Activated B cell treated with CpG ODN at 0.5 μM for 24 hours (primary cell): ENCODE measurements at regions not wholly inside any gene's neighbourhood (a gene's known extent, or its start where the extent isn't known, plus 50 kb on each side); places are given as distances from the start of the nearest gene placed in this dataset.

ENCODE experiments used
- ATAC-seq: fragments of 200-7000 bp; cut with Tn5 transposase; one replicate; pipeline ENCODE4 v1.10.0; 2021; ENCODE audit warnings: low read depth, mild to moderate bottlenecking, moderate library complexity
- CTCF ChIA-PET: fragments of 350-600 bp; sonication (Branson Sonifier 250); formaldehyde crosslinking; loops from one replicate; lab custom pipeline; 2021; ENCODE audit warnings: antibody characterized with exemption; lab: Charles Lee
- POLR2A ChIA-PET: fragments of 350-600 bp; sonication (Branson Sonifier 250); formaldehyde crosslinking; loops from one replicate; lab custom pipeline; 2021; ENCODE audit warnings: antibody characterized with exemption; lab: Charles Lee
- DNase-seq: peaks from one replicate; pipeline ENCODE4 v3.0.0; 2022
- H3K27ac Mint-ChIP-seq: one replicate; pipeline ENCODE4 v1.8.0; 2020; ENCODE audit warnings: mixed read lengths
- H3K27me3 Mint-ChIP-seq: one replicate; pipeline ENCODE4 v1.8.0; 2021; ENCODE audit warnings: mixed read lengths
- H3K36me3 Mint-ChIP-seq: one replicate; pipeline ENCODE4 v1.8.0; 2021; ENCODE audit warnings: low read depth, mixed read lengths
- H3K4me1 Mint-ChIP-seq: one replicate; pipeline ENCODE4 v1.8.0; 2021; ENCODE audit warnings: mixed read lengths
- H3K4me3 Mint-ChIP-seq: one replicate; pipeline ENCODE4 v1.8.0; 2020; ENCODE audit warnings: mild to moderate bottlenecking, mixed read lengths
- H3K9me3 Mint-ChIP-seq: one replicate; pipeline ENCODE4 v1.8.0; 2020; ENCODE audit warnings: mixed read lengths
- CTCF ChIP-seq: fragments of 200-600 bp; IDR thresholded peaks from one replicate; pipeline ENCODE4 v1.8.0; 2022; ENCODE audit warnings: antibody characterized with exemption, mild to moderate bottlenecking
- intact Hi-C: fragments of 100-400 bp; cut with micrococcal nuclease; formaldehyde crosslinking; loops from one replicate; pipeline ENCODE4 v1.15.1; 2024

- ChIA-PET POLR2A (interaction anchor here (1.6 kb wide), 1 partner anchor 76 kb away, joined by 6 read pairs; the partner anchor contains the start of gene AP1S2), CTCF (interaction anchor here (0.6 to 3.4 kb wide), 9 partner anchors 10 to 514 kb away, joined by 3 to 16 read pairs (median 4); no protein-coding TSS in a partner anchor)
- Mint-ChIP-seq H3K9me3 (no peaks in the 10 kb centered on the region), H3K27ac (no peak overlapping the region), H3K4me3 (no peak overlapping the region), H3K36me3 (no peaks in the 10 kb centered on the region), H3K4me1 (peaks cover 14% of the 10 kb centered on the region), H3K27me3 (no peaks in the 10 kb centered on the region)
- intact Hi-C loops: loop anchor here (1.0 to 2.0 kb wide), 4 partner anchors 192 to 514 kb away; partner anchors contain the start of gene GRPR
- no peak for DNase-seq
- no peak for ATAC-seq
- no peak for TF ChIP-seq CTCF
Observed at GRCh38 chrX:15930585-15930984, 76.0 kb upstream of the AP1S2 start.

GRCh38 chrX:15929194-15929593 is 74.6 kb upstream of the AP1S2 start:
- H3K9me3 Mint-ChIP-seq: no peaks in the 10 kb centered on the region
- CTCF ChIA-PET: interaction anchor here (2.5 kb wide), 1 partner anchor 193 kb away, joined by 10 read pairs; no protein-coding TSS in a partner anchor

GRCh38 chrX:15926622-15927021 is 72.0 kb upstream of the AP1S2 start:
- DNase-seq (no peak), ATAC-seq (no peak)
- ChIA-PET POLR2A (no interaction called here), CTCF (no interaction called here)
- no peak overlapping the region for H3K4me3 Mint-ChIP-seq
- peaks cover 9% of the 10 kb centered on the region for H3K4me1 Mint-ChIP-seq
- H3K27me3 Mint-ChIP-seq: no peaks in the 10 kb centered on the region
- intact Hi-C loops: no loop called here
- H3K27ac Mint-ChIP-seq: no peak overlapping the region
- no peaks in the 10 kb centered on the region for H3K36me3 Mint-ChIP-seq
- TF ChIP-seq CTCF: no peak
- no peaks in the 10 kb centered on the region for H3K9me3 Mint-ChIP-seq

More at GRCh38 chrX:15929194-15929593, 74.6 kb upstream of the AP1S2 start:
- intact Hi-C loops: no loop called here
- H3K4me3 Mint-ChIP-seq: no peak overlapping the region
- H3K27ac Mint-ChIP-seq: no peak overlapping the region
- H3K4me1 Mint-ChIP-seq: peaks cover 14% of the 10 kb centered on the region
- no peaks in the 10 kb centered on the region for H3K36me3 Mint-ChIP-seq
- ATAC-seq (no peak), DNase-seq (no peak)
- H3K27me3 Mint-ChIP-seq: no peaks in the 10 kb centered on the region
- POLR2A ChIA-PET: no interaction called here
- no peak for TF ChIP-seq CTCF

GRCh38 chrX:15918003-15918402 is 63.4 kb upstream of the AP1S2 start:
- intact Hi-C loops: no loop called here
- H3K27me3 Mint-ChIP-seq: no peaks in the 10 kb centered on the region
- no peak overlapping the region for H3K4me3 Mint-ChIP-seq
- no peak for TF ChIP-seq CTCF
- ChIA-PET POLR2A (no interaction called here), CTCF (no interaction called here)
- H3K9me3 Mint-ChIP-seq: no peaks in the 10 kb centered on the region
- DNase-seq (no peak), ATAC-seq (no peak)
- no peaks in the 10 kb centered on the region for H3K36me3 Mint-ChIP-seq
- H3K4me1 Mint-ChIP-seq: peaks cover 8% of the 10 kb centered on the region
- H3K27ac Mint-ChIP-seq: no peak overlapping the region

- no peaks in the 10 kb centered on the region for H3K27me3 Mint-ChIP-seq
- ATAC-seq: no peak
- CTCF ChIA-PET: no interaction called here
- no peak overlapping the region for H3K4me3 Mint-ChIP-seq
- no peak overlapping the region for H3K27ac Mint-ChIP-seq
- POLR2A ChIA-PET: interaction anchor here (1.0 kb wide), 1 partner anchor 62 kb away, joined by 5 read pairs; the partner anchor contains the start of gene AP1S2
- H3K4me1 Mint-ChIP-seq: peaks cover 12% of the 10 kb centered on the region
- TF ChIP-seq CTCF: no peak
- H3K9me3 Mint-ChIP-seq: no peaks in the 10 kb centered on the region
- no peaks in the 10 kb centered on the region for H3K36me3 Mint-ChIP-seq
- intact Hi-C loops: no loop called here
- no peak for DNase-seq
Observed at GRCh38 chrX:15916704-15917084, 62.1 kb upstream of the AP1S2 start.
